NCI-H1694 (cell line): ENCODE measurements at regions not wholly inside any gene's neighbourhood (a gene's known extent, or its start where the extent isn't known, plus 50 kb on each side); places are given as distances from the start of the nearest gene placed in this dataset.

Source experiments
- DNase-seq: peaks from one replicate; lab custom pipeline; 2025; lab: John Stamatoyannopoulos, UW

DNA sequence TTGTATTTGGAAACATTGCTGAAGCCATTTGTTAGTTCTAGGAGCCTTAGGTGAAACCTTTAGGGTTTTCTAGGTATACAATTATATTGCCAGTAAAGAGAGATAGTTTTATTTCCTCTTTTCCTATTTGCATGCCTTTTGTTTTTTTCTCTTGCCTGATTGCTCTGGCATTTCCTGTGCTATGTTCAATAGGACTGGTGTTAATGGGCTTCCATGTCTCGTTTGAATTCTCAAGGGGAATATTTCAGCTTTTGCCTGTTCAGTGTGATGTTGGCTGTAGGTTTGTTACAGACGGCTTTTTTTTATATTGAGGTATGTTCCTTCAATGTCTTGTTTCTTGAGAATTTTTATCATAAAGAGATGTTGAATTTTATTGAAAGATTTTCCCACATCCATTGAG is 1054.9 kb upstream of the NXPH2 start:
- no peak for DNase-seq

DNA sequence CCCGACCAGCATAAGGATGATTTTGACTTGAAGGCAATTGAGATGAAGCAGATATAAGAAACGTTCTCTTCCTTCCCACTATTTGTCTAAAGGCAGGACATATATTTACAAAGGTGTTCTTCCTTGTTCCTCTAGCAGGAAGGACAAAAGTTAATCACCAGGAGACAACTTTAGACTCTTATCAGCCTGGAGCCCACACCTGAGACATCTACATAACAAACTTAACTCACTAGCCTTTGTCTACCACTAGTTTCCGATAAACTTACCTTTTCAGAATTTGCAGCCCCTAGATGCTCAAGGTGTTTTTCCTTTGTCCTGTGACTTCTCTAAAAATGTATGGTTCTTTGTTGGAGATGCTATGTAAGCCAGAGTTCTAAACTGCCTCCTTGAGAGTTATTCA is 1047.8 kb upstream of the NXPH2 start:
- no peak for DNase-seq

DNA sequence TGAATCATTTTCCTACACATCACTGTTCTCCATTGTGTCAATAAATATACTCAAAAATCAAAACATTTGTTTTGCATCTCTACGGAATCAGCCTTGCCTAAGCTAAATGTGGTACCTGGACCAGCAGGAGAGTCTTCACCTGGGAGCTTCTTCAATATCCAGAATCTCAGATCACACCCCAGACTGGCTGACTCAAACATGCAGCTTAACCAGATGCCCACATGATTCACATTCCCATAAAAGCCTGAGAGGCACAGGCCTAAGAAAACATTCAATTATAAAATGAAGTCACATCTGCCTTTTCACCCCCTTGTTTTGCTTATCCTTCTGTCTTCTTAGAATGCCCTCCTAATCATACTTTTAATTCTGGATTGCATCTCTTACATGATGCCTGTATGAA is 1045.5 kb upstream of the NXPH2 start:
- peak; percentile 38 for DNase-seq

DNA sequence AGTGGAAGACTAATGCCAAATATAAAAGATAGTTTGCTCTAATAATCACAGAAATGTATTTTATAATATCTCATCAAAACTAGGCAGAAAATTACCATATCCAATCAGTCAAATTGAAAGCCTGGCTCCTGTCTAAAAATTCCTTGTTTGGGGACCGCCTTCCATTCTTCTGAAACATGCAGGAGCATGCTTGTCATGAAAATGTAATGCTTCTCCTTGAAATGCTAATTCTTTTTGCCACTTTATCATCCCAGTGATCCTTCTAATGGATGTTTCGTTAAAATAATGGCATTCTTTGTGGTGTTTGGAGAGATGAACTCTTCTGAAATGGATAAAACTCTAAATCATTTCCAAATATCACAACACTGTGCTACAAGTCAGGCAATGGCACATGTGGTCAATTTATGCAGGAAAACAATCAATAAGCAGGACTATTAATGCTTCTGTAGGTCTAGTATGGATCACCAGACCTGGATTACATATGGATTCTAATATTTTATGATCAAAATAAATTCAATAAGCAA is 1039.1 kb upstream of the NXPH2 start:
- no peak for DNase-seq

DNA sequence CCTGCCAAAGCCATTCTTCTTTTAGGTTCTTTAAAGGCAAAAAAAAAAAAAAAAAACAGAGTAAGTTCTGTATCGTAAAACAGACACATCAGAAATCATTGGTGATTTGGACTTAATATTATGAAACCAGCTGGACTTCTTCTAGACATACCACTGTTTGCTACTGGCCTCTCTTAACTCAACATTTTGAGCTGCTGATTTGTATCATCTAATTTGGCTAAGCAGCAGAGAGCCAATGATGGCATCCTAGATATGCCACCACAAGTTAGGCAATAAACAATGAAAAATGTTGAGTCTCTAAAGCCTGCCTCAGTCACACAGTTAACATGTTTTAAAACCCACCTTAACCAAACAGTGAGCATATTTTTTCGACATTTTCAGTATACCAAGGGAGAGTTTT is 1034.3 kb upstream of the NXPH2 start:
- no peak for DNase-seq

DNA sequence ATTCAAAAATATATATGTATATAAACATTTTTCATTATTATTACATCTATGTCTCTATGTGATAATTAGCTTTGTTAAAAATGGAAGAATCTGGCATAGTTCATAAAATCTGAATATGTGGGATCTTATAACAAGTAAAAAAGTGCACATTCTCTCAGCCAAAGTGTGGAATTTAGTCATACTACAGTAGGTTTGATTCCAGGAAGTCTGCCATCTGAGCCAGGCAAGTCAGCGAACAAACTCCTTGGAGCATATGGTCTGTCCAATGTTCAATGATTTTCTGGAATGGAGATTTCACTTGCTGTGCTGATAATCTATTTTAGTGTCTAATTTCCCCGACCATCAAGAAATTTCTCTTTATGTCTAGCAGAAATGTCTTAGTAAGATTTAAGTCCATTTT is 1033.2 kb upstream of the NXPH2 start:
- no peak for DNase-seq

DNA sequence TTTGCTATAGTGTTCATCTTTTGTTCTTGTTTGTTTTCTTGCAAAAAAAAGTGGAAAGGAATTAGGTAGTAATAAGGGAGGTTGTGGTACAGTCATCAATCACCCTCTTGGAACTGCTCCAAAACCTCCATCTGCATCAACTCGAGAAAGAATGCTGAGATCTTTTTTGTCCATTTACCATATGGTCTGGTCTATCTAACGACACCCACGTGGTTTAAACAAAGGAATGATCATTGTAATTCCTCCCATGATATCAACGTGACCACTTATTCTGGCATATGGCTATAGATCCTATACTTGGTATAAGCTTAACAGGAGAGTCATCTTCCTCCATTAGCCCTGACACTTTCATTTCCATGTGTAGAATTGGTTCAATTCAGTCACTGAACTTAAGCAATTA is 1025.3 kb upstream of the NXPH2 start:
- DNase-seq: peak; percentile 83

DNA sequence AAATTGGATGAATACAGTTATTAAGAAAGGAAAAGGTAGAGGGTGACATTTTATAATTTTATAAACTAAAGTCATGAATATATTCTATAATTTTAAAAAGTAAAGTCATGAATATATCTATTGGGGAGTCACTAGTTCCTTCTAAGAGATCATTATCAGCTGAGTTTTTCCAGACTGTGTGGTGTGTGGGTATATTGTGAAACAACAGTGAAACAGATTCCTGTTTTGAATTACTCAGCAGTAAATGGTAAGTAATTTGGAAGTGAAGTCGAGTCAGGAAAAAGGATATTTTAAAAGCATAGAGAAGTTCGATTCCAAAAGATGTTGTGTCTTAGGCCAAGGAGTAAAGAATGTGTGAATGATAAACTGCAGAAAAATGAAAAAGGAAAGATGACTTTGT is 1018.2 kb upstream of the NXPH2 start:
- no peak for DNase-seq

DNA sequence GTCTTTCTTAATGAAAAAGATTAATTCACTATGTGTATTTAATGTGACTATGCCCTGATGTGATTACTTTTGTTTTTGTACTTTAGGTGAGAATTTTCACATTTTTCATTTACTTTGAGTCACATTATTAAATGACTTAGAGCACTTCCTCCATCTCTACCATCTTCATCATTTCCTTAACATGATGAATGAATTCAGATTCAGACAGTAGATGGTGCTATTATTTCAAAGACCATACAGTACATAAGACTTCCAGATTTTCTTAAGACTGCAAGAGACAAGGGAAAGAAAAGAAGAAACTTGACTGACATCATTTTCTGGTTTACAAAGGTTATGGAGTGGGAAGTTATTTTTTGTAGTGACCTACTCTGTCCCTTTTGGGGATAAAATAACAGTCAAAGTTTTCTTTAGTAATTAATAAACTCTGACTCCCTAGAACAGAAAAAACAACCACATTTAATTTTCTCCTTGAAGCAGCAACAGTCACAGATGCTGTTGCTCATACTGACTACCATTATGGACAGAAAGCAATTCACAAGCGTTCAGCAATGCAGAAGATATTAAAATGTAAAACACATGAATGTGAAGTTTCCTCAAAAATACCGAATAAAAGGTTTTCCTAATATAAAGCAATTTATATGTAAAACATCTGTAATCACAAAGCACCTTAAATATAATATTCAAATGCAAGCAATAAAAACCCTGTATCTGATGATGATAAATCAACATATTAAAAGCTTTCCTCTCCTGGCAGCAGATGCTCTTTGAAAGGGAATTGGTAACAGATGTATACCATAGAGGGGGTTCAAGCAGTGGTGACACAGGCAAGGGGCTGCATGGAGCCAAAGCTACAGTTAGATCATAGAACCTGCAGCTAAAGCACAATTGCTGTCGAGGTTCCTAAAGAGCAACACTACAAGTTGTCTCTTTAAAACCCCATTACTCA is 1010.9 kb upstream of the NXPH2 start:
- DNase-seq: peak; percentile 74

DNA sequence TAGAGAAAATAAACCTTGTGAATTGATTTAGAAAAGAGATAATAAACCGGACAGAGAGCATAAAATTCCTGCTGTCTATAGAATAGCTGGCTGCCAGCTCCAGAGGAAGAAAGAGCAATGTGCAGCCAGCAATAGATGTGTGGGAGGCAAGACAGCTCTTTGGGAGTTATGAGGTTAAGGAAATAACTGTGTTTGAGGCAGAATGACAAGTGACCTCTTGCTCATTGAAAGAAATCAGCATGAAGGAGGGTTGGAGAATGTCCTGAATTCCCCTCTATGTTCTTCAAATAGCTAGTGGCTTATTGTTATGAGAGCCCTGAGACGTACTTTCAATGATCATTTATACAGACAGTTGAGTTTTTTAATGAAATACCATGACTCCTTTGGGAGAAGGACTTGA is 1009.9 kb upstream of the NXPH2 start:
- DNase-seq: no peak

DNA sequence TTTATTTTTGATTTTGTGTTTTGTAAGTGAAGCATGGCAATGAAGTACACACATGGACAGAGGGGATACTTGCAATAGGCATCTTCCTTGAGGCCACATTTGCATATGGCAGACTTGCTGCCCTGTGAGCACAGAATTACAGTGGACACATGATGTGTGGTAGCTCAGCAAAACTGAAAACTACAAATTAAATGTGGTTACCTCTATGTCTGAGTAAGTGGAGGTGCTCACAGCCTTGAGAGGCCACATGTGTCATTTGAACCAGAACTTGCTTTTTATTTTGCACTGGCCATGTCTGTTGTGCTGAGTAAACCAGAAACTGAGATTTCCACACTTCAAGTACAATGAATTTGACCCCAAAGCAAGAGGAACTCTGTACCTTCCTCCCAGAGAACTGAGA is 998.5 kb upstream of the NXPH2 start:
- no peak for DNase-seq

DNA sequence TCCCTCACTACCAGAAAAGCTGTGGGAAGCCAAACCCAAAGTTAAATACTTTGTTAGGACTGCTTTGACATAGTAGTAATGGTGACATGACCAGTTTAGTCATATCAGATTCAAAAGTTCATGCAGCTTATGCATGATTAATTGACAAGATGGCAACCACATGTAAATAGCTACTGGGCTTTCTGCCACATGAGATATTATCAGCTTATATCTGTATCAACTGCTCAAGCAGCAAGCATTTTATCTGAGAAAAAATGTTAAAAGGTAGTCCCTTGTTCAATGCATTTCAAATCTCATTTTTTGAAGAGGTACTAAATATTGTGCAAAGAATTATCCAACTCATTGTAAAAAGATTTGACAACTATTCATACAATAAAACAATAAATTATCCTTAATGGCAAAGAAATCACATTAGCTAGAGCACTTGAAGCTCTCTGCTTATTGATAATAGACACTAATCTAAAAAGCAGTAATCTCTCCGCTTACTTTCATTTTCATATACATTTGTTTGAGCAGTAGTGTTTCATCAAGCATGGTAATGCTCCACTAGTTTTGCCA is 993.6 kb upstream of the NXPH2 start:
- DNase-seq: no peak

DNA sequence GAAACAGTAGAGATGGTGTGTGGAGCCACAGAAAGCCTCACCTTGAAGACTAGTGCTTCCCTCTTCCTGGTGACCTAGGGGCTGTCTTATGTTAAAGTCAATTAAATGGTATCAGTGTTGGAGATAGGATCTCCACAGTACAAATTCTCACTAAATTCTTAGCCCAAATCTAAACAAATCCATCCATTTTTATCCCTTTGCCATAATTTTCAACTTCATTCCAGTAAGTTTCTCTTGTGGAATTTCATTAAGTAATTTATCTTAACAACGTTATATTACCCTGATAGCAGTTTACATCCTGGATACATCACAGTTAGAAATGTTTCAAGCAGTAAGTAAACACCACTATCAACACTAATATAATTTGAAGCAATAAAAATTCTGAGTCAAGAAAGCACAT is 989.4 kb upstream of the NXPH2 start:
- no peak for DNase-seq

DNA sequence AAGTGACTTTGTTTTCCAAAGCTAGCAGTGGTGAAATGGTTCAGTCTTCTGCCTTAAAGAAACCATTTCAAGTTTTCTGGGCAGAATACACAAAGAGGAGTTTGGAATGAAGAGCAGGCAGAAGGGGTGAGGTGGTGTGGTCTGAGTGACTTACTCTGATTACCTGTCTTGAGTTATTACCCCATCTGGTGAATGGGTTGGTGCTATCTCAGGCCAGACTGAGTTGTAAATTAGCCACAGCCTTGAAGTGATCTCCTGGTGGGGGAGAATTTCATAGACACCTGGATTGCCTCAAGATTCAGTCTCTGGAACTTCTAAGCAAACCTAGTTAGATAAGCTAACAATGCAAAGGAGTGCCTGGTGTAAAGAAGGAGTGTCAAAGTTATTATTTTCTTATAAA is 983.5 kb upstream of the NXPH2 start:
- no peak for DNase-seq

DNA sequence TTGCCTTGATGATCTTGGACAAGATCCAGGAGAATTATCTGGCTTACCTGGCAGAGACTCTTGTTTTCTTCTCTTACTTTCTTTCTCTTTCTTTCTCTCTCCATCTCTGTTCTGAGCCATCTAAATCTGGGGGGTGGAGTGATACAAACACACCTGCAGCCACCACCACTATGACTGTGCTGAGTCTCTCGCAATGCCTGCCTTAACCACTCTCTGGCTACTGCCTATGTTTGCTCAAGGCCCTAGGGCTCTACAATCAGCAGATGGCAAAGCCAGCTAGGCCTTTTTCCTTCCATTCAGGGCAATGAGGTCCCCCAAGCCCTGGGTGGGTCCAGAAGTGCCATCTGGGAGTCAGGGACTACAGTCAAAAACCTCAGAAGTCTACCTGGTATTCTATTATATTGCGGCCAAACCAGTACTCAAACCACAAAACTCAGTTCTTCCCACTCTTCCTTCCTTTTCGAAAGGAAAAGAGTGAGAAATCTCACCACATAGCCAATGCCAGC is 978.9 kb upstream of the NXPH2 start:
- no peak for DNase-seq

DNA sequence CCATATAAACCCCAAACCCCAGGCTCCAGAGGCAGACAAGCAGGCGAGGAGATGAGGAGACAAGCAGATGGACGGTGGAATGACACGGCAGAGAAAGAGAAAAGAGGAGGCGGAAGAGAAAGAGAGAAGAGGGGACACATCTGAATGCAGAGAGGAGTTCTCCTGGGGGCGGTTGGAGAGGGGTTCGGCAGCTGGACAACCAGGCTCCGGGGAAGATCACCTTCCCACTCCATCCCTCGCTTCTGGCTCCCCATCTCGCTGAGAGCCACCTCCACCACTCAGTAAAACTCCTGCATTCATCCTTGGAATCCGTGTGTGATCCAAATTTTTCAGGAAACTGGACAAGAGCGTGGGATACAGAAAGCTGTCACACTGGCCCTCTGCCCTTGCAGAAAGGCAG is 966.7 kb upstream of the NXPH2 start:
- no peak for DNase-seq

DNA sequence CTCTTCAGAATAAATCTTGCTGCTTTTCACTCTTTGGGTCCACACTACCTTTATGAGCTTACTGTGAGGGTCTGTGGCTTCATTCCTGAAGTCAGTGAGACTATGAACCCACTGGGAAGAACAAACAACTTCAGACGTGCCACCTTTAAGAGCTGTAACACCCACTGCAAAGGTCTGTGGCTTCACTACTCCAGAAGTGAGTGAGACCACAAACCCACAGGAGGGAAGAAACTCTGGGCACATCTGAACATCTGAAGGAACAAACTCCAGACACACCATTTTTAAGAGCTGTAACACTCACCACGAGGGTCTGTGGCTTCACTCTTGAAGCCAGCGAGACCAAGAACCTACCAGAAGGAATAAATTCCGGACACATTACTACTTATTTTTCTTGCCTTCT is 964.1 kb upstream of the NXPH2 start:
- DNase-seq: no peak

DNA sequence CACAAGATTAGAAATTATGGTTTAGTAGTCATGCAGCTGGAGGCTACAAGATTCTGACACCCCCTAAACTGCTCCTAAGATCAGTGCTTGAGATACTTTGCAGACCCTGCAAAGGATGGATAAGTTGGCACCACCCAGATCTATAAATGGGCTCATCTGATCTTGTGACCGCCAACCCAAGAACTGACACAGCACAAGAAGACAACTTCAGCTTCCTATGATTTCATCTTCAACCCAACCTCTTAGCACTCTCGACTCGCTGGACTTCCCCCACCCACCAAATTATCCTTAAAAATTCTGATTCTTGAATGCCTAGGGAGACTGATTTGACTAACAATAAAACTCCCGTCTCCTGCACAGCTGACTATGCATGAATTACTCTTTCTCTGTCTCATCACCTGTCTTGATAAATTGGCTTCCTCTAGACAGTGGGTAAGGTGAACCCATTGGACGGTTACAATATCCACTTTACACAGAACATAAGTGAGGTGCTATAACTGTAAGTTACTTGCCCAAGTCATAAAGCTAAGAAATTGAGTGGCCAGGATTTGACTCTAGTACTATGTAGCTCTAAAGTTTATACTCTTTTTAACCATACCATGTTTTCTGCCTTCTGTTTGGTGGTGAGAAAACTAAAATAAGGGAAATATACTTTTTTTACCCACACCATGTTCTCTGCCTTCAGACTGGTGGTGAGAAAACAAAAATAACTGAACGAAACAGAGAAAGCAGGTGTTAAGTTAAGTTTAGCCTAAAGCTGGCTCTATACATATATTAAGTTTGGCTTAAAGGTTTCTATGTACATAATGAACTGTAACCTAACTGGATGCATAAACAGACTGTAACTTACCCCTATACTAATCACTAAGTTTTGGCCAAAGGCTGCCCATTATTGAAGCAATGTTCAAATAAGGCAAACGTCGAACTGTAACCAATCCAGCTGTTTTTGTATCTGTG is 962.3 kb upstream of the NXPH2 start:
- DNase-seq: no peak

DNA sequence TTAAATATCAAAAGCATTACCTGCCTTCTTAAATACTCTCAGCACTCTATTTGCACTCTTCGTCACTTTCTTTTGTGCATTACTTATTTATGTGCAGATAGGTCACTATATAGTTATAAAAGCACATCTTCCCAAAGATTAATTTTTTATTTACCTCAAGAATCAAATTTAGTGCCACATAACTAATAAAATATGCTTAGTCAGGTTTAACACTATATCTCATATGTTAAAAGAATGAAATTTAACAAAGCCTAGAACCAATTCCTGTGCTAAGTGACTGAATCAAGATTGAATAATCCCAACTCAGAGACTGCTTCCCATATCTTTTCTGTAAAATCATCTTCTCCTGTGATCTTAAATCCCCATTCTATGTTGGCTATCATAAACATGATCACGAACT is 957.5 kb upstream of the NXPH2 start:
- DNase-seq: no peak

DNA sequence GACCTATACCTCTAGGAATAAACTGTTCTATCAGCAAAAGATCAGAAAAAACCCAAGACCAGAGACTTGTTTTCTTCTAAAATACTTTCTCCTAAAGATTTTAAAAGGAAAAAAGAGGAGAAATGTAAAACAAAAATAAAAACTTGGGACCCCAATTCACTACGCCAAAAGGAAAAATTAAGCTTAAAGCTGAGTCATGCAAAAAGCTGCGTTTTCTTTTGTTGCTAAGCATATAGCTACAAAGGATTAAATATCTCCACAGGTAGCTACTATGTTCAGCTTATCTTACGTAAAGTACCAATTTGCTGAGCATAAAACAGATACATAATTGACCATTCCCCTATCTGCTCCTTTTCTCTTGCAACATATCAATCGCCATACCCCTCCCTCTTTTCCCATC is 950.0 kb upstream of the NXPH2 start:
- no peak for DNase-seq

DNA sequence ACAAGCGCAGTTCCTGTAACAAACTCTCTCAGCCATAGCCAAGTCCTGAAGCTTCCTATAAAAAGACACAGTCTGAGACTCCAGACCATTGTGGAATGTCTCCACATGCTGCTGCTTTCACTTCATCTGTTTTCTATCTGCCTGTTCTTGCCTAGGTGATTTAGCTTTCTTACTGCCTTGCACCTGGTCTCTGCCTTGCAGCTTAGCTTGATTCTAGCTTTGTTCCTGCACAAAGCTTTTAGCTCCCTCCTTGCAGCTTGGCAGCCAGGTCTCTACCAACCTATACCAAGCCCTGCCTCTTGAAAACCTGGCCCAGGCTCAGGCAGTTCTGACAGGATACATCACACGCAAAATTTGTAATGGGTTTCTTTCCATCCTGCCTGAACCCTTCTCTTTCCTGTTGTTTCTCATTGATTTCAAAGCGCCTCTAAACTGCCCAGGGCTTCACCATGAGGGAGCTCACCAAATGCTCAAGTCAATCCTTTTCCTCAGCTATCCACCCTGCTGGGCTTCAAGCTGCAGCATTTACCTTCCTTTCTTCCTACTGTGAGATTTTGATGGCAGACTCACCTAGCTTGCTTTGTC is 941.3 kb upstream of the NXPH2 start:
- DNase-seq: no peak

DNA sequence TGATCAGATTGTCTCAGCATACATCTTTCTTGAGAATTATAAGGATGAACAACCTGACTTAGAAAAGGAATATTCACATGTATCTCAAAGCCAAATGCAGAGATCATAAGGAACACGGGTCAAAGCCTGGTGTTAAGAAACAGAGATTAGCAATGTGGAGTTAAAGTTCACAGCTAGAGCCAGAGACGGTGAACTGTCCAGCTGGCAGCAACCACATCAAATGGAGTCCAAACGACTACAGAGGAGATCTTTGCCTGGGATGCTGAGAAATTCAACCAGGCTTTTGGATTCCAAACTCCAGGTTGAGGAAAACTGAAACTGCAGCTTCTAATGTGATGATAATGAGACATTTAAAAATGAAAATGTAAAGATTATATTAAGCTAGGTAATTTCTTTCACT is 939.9 kb upstream of the NXPH2 start:
- no peak for DNase-seq
